ENCODE measurements at regions not wholly inside any gene's neighbourhood (a gene's known extent, or its start where the extent isn't known, plus 50 kb on each side); places are given as distances from the start of the nearest gene placed in this dataset.
A peak's percentile ranks its signal among the peaks of the same experiment; 100 is the strongest.
"Not testable (repeated sequence)": the region's sequence is repeated elsewhere in the genome, so short reads cannot be mapped to it uniquely, and the experiment has no call there.

DNA sequence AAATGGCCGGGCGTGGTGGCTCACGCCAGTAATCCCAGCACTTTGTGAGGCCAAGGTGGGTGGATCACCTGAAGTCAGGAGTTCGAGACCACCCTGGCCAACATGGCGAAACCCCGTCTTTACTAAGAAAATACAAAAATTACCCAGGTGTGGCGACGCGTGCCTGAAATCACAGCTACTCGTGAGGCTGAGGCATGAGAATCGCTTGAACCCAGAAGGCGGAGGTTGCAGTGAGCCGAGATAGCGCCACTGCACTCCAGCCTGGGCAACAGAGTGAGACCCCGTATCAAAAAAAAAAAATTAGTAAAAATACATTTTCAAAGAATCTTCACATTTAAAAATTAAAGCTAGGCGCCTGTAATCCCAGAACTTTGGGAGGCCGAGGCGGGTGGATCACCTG lies 125.6 kb upstream of the BTN3A2 start:
- H3K9ac ChIP-seq (ENCODE audit: low read length); ATAC-seq (ENCODE audit: low read depth); H3K9me3 Mint-ChIP-seq (ENCODE audit: insufficient read depth); H3K27me3 Mint-ChIP-seq; H4K20me1 ChIP-seq (ENCODE audit: control insufficient read depth, insufficient read depth, low read length, poor library complexity, severe bottlenecking); H3K27ac ChIP-seq (ENCODE audit: low read length in 2 of 2); H3K4me2 ChIP-seq (replicated peaks; ENCODE audit: low read depth, low read length, poor library complexity, severe bottlenecking); H3K79me2 ChIP-seq (ENCODE audit: control insufficient read depth, insufficient read depth, low read length); H3K4me3 ChIP-seq (ENCODE audit: control extremely low read depth in 1 of 5, extremely low read depth in 1 of 5, insufficient read depth in 1 of 5, low read depth in 2 of 5, low read length in 4 of 5); H2AFZ ChIP-seq (ENCODE audit: insufficient read depth, low read depth, low read length, poor library complexity, severe bottlenecking); H3K36me3 ChIP-seq (replicated peaks in 1 of 2; ENCODE audit: control extremely low read depth in 1 of 2, control insufficient read depth in 1 of 2, extremely low read depth in 1 of 2, insufficient read depth in 2 of 2, low read length in 1 of 2); H3K4me3 Mint-ChIP-seq; DNase-seq; H3K27me3 ChIP-seq (replicated peaks in 1 of 4; ENCODE audit: control extremely low read depth in 1 of 4, control insufficient read depth in 3 of 4, insufficient read depth in 4 of 4, low read length in 3 of 4); intact Hi-C loops (cut with micrococcal nuclease): not testable (repeated sequence)
- POLR2A ChIA-PET = interaction anchor here (0.6 to 7.8 kb wide), 4 partner anchors 11 to 42 kb away, joined by 3 to 142 read pairs (median 4); a partner anchor contains a TSS
- CTCF ChIA-PET = interaction anchor here (0.6 to 1.0 kb wide), 2 partner anchors 11 to 18 kb away, joined by 3 to 5 read pairs; a partner anchor contains a TSS
- WGBS (ENCODE audit: insufficient coverage) = 98% methylated on average over 14 of the region's 18 CpGs
- Mint-ChIP-seq H3K27ac (peak overlapping the region; percentile 64), H3K4me1 (peaks cover 25% of the 10 kb centered on the region)
- Histone ChIP-seq H3K4me1 (ENCODE audit: control insufficient read depth in 2 of 2, insufficient read depth in 2 of 2, low read length in 2 of 2) (peaks cover 10 to 20% of the 10 kb centered on the region in 2 donors), H3K9me3 (ENCODE audit: control extremely low read depth in 1 of 3, control insufficient read depth in 2 of 3, insufficient read depth in 1 of 3, low read length in 2 of 3) (peaks cover 0 to 18% (median 3%) of the 10 kb centered on the region in 3 donors)

DNA sequence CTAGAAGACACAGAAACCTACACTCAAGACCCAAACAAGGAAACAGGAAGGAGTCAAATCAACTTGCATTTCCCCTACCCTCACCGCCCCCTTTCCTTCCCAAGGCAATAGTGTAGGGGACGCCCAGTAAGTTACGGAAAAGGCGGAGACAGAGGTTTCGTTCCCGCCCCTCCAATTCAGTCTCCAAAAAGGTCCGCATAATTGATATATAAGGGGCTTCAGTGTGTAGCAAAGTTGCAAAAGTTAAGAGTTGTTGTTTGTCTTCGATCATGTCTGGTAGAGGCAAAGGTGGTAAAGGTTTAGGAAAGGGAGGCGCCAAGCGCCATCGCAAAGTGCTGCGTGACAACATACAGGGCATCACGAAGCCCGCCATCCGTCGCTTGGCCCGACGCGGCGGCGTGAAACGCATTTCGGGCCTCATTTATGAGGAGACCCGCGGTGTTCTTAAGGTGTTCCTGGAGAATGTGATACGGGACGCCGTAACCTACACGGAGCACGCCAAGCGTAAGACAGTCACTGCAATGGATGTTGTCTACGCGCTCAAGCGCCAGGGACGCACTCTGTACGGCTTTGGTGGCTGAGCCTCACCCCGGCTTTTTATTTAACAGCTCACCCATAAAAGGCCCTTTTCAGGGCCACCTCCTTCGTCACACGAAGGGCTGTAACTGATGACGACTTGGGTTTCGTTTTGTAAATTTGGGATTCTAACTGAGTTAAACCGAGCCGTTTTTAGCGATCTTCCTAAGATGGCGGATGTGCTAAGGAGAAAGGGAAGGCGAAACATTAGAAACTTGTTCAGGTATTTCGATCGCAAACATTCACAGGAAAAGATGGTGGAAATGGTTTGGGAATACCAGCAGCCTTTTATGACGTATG lies 124.6 kb upstream of the BTN3A2 start:
- 1% methylated on average over 41 of the region's 49 CpGs for WGBS (ENCODE audit: insufficient coverage)
- no peaks in the 10 kb centered on the region for H3K36me3 ChIP-seq (replicated peaks in 1 of 2; ENCODE audit: control extremely low read depth in 1 of 2, control insufficient read depth in 1 of 2, extremely low read depth in 1 of 2, insufficient read depth in 2 of 2, low read length in 1 of 2)
- peak overlapping the region; percentile 73 for H2AFZ ChIP-seq (ENCODE audit: insufficient read depth, low read depth, low read length, poor library complexity, severe bottlenecking)
- ChIA-PET POLR2A (interaction anchor here (0.6 to 2.9 kb wide), 9 partner anchors 10 to 82 kb away, joined by 3 to 17 read pairs (median 3); a partner anchor contains a TSS), CTCF (interaction anchor here (0.6 to 1.4 kb wide), 3 partner anchors 10 to 19 kb away, joined by 3 to 7 read pairs (median 5); a partner anchor contains a TSS)
- no peaks in the 10 kb centered on the region for H3K79me2 ChIP-seq (ENCODE audit: control insufficient read depth, insufficient read depth, low read length)
- no peak for TF ChIP-seq EZH2 (IDR thresholded peaks at IDR 0.05; ENCODE audit: borderline replicate concordance, insufficient read depth, low read depth, low read length, poor library complexity, severe bottlenecking)
- TF ChIP-seq CTCF (IDR thresholded peaks at IDR 0.05) = no peak
- intact Hi-C loops (cut with micrococcal nuclease) = loop anchor here (1.0 kb wide), 4 partner anchors 11 to 45 kb away; a partner anchor contains a TSS
- peak overlapping the region; percentile 94 for H3K27ac Mint-ChIP-seq
- H3K4me1 Mint-ChIP-seq = peaks cover 20% of the 10 kb centered on the region
- H3K27me3 Mint-ChIP-seq = no peaks in the 10 kb centered on the region
- H3K9me3 ChIP-seq (ENCODE audit: control extremely low read depth in 1 of 3, control insufficient read depth in 2 of 3, insufficient read depth in 1 of 3, low read length in 2 of 3) = peaks cover 0 to 18% (median 3%) of the 10 kb centered on the region in 3 donors
- peak overlapping the region; percentile 77 for H3K9ac ChIP-seq (ENCODE audit: low read length)
- H3K4me3 Mint-ChIP-seq = peak overlapping the region; percentile 87
- H3K27ac ChIP-seq (ENCODE audit: low read length in 2 of 2) = peak overlapping the region; percentile 76 to 93
- peak overlapping the region; percentile 55 to 87 (median 67) for H3K4me3 ChIP-seq (ENCODE audit: control extremely low read depth in 1 of 5, extremely low read depth in 1 of 5, insufficient read depth in 1 of 5, low read depth in 2 of 5, low read length in 4 of 5)
- no peaks in the 10 kb centered on the region for H3K27me3 ChIP-seq (replicated peaks in 1 of 4; ENCODE audit: control extremely low read depth in 1 of 4, control insufficient read depth in 3 of 4, insufficient read depth in 4 of 4, low read length in 3 of 4)
- H3K4me1 ChIP-seq (ENCODE audit: control insufficient read depth in 2 of 2, insufficient read depth in 2 of 2, low read length in 2 of 2) = peaks cover 6 to 16% of the 10 kb centered on the region in 2 donors
- H4K20me1 ChIP-seq (ENCODE audit: control insufficient read depth, insufficient read depth, low read length, poor library complexity, severe bottlenecking) = no peaks in the 10 kb centered on the region
- H3K9me3 Mint-ChIP-seq (ENCODE audit: insufficient read depth) = peaks cover 2% of the 10 kb centered on the region
- ATAC-seq (ENCODE audit: low read depth) (peak; percentile 80), DNase-seq (peak; percentile 91)
- peak overlapping the region; percentile 81 for H3K4me2 ChIP-seq (replicated peaks; ENCODE audit: low read depth, low read length, poor library complexity, severe bottlenecking)

Measured in B cell (primary cell).